DMS153 (cell line): ENCODE measurements at regions not wholly inside any gene's neighbourhood (a gene's known extent, or its start where the extent isn't known, plus 50 kb on each side); places are given as distances from the start of the nearest gene placed in this dataset.
A peak's percentile ranks its signal among the peaks of the same experiment; 100 is the strongest.
"Not testable (repeated sequence)": the region's sequence is repeated elsewhere in the genome, so short reads cannot be mapped to it uniquely, and the experiment has no call there.

Experiments
- DNase-seq: peaks from one replicate; lab custom pipeline; 2025; lab: John Stamatoyannopoulos, UW

DNA sequence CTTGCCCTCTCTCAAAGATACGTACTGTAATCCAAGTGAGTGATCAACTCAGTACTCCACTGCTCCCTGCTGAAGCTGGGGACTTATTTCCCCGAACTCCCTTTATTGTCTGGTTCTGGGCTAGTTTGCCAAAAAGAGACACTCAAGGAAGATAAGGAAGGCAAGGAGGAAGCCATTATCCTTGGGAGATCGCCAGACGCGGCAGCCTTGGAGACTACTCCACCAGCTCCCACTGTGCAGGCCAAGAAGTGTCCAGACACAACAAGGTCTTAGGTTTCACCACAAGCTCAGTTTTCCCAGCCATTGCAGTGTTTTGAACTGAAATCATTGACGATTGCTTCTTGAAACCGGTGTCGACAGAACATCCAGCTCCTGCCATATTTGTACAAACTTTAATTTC, 439.6 kb upstream of the UBE2E3 start:
- DNase-seq = no peak

DNA sequence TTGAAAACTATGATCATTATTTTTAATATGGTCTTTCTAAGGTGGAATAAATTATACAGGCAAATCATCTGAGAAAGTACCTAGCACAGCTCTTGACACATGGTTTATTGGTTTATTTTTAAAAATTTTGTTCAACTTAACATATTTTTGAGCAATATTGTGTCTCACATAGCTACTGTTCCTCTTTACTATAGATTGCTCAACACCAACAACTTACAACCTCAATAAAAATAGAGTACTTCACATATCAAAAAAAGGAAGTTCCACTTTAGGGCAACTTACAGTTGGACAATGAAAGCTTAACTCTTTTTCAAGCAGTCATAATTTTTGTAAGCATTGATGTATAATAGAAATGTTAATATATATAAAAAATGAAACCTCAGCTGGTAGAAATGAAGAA, 440.9 kb upstream of the UBE2E3 start:
- no peak for DNase-seq

DNA sequence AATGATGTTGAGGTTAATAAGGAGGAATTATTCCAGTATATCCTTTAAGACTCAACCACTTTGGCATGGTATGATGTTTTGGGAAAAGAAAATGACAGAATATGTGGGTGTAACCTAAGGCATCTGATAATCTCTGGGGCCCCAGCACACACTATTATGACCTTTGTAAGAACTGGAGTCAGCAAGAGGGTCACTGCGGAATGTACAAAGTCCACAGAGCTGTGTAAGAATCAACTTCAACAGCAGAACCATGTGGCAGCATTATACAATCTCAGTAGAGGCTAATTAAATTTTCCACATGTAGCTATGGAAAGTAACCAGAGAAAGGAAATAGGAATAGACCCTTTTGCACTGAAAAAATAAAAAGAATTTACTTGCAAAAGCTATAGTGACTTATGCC, 445.1 kb upstream of the UBE2E3 start:
- no peak for DNase-seq

DNA sequence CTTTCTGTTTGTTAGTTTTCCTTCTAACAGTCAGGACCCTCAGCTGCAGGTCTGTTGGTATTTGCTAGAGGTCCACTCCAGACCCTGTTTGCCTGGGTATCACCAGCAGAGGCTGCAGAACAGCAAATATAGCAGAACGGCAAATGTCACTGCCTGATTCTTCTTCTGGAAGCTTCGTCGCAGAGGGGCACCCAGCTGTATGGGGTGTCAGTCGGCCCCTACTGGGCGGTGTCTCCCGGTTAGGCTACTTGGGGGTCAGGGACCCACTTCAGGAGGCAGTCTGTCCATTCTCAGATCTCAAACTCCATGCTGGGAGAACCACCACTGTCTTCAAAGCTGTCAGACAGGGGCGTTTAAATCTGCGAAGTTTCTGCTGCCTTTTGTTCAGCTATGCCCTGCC, 448.6 kb upstream of the UBE2E3 start:
- not testable (repeated sequence) for DNase-seq

DNA sequence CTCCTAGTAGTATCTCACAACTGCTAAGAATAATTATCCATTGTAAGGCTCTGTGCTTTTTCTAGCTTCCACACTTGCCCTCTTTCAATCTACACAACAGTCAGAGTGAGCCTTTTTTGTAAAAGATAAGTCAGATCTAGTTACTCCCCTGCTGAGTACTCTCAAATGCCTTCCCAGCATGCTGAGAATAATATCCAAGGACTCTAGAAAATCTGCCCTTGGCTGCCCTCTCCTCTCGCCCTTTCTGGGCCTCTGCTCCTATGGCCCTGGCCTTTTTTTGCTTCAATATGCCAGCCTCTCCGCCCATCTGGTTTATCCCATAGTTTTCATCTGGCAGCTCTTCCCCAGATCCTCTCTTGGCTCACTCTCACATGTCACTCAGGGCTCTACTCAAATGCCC, 455.9 kb upstream of the UBE2E3 start:
- no peak for DNase-seq

DNA sequence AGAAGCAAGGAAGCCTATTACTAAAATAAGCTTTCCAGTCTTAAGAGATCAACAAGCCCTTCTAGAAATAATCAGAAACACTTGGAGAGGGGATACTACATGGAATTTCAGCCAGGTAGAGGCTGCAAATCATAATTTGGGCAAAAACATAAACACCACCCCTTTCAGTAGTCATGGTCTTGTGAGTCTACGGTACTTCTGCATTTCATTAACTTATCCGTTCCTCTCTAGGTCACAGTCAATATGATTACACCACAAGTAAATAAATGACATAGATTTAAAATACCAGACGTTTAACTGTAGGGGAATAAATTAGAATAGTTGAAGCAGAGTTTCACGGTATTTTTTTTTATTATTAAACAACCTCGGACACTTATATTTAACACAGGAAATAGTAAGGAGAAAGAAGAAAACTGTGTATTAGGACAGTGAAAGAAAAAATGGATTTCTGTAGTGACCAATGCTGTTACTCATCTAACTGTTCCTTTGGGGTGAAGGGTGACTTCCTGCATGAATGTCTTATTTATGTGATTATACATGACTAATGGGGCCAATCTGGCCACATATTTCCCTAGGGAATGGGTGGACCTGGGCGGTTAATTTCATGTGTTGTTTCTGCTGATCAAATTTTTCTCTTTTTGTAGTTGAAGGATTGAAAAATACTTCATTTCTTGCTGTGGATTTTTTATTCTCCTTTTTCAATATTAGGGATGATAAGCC, 456.6 kb upstream of the UBE2E3 start:
- no peak for DNase-seq

DNA sequence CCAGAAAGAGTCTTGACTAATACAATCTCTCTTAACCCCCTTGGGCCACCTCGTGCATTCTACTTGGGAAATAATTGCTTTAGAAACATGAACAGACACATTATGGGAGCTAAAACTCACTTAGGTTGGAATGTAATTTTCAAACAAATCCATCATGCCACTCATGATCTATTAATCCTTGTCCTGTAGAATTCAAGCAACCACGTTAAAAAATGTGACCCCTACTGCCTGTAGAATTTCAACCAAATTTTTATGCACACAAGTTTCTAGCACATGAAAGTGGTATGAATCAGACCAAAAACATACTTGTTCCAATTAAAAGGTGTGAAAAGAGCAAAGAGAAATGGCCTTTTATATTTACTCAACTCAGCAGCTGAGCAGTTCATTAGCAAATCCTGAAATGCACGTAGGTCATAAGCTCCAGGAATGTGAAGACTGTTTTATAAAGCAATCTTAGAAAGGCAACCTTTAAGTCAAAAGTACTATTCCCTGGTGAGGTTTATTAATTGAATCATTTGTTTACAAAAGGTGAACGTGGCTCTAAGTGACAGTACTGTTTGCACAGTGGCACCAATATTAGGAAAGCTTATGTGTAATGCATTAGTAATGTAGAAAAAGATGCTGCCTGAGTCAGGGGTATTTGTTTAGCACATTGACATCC, 459.4 kb upstream of the UBE2E3 start:
- DNase-seq = peak; percentile 52

DNA sequence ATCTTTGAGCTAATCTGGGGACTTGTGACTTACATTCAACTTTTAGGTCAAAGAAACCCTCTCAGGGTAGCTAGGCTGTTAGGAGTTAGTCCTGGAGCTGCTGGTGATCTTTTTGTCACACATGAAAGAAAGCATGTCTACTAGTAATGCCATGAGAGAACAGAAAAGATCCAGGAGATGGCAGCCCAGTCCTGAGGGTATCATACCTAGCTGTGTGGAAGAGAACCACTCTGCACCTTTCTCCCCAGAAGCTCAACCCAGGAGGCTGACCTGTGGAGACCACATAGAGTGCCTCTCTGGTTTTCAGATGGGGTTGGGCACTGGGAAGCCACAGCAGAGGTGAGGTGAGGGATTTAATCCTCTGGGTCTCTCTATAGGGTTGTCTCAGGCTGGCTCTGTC, 460.2 kb upstream of the UBE2E3 start:
- peak; percentile 74 for DNase-seq

DNA sequence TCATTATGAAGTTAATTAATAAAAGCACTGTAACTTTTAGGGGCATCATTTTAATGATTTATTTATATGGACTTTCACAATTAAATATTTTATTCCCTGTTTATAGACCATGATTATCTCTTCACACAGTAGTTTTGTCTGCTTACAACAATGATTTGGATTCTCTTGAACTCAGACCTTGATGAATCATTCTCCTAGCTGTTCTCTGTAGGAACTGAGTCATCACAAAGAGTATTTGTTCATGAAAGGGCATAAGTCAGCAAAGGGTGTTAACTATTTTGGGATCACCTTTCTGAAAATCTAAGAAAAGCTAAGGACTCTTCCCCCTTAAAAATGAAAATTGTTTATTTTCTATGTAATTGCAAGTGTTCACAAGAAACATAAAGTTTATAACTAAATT, 461.1 kb upstream of the UBE2E3 start:
- DNase-seq = no peak

DNA sequence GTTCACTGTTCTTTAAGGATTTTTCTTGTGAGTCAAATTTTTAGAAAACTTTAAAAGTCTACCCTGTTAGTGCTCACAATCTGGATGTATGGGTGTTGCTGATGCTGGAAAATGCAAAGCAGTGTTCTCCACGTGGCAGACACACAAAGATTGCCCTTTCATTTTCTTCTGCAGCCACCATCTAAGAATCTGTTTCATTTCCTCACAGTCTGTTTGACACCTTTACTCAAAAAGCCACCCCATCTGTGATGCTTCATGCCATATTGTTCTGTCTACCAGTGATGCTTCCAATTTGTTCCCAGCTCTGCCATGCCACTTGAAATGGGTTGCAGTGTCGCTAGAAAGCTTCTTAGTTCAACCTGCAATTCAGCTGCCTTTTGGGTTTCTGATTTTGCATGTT, 464.2 kb upstream of the UBE2E3 start:
- DNase-seq = no peak

DNA sequence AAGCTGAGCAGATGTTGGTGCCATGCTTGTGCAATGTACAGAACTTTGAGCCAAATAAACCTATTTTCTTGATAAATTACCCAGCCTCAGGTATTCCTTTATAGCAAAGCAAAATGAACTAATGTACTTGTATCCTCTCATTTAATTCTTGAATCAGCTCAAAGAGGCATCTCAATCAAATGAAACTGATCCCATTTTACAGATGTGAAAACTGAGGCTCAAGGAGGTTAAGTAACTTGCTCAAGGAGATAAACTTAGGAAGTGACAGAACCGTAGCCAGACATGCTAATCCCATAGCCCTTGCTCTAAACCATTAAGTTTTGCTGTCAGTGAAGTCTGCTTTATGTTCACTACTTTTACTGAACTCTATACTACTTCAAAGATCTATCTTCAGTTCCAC, 467.0 kb upstream of the UBE2E3 start:
- DNase-seq = no peak

DNA sequence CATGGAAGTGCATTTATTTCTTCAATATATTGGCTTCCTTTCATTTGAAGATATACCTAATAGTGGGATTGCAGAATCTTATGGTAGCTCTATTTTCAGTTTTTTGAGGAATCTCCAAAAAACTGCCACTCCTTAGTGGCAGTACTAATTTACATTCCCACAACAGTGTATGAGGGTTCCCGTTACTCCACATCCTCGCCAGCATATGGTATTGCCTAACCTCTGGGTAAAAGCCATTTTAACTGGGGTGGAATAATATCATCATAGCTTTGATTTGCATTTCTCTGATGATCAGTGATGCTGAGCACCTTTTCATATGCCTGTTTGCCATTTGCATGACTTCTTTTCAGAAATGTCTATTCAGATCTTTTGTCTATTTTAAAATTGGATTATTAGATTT, 471.9 kb upstream of the UBE2E3 start:
- DNase-seq = no peak

DNA sequence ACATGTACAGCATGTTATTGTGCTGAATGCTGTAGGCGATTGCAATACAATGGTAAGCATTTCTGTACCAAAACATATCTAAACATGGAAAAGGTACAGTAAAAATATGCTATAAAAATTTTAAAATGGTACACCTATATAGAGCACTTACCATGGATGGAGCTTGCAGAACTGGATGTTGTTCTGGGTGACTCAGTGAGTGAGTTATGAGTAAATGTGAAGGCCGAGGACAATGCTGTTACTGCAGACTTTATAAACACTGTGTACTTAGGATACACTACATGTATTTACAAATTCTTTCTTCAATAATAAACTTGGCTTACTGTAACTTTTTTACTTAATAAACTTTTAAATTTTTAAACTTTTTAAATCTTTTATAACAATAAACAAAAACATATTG, 473.4 kb upstream of the UBE2E3 start:
- DNase-seq = no peak

DNA sequence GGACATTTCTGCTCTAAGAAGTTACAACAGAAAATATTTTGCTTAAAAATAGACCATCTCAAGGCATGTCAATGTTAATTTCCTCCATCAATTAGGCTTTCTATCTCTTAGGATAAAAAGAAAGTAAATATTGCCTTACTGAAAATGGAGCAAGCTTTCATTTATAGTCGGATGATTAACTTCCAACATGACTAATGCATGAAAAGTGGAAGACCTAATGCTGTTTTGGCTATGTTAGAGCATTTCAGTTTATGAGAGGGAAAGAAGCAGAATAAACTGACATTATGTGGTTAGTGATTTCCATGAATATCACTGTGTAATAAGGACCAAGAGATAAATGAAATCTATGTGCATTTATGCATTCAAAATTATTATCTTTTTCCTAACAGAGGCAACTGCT, 475.2 kb upstream of the UBE2E3 start:
- no peak for DNase-seq

DNA sequence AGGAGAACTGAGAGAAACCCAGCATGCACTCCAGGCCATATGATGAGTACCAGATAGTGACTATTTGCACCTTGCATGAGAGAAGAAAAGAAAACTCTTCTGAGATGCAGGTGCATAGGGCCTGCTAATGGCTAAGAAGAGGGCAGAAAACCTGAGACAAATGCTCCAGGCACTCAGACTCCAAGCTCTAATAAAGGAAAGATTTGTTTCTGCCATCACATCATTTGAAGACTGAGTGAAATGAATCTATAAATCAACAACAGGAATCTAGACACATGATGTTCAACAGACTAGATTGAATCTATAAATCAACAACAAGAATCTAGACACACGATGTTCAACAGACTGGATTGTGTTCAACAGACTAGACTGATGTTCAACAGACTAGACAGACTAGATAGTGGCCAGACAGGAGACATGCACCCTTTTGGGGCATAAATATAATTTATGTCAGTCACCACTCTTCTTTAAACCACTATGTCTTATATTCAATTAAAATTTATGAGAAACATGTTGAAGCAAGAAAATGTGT, 482.7 kb upstream of the UBE2E3 start:
- DNase-seq = no peak

DNA sequence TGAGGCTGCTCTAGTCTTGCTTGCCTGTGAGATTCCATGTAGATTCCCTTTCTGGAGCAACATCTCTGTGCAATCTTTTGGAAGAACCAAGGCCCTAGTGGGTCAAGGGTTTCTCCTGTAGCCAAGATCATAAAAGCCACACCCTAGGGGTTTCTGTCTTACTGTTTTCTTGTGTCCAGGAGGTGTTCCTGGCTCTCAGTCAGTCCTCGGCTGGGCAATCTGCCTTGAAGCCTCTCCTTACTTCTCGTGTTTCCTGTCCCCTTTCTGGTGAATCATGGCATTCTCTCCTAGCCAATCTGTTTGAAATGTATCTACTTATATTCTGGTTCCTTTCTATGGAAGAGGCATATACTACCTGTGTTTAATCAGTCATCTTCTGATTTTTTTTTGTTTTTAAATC, 484.8 kb upstream of the UBE2E3 start:
- no peak for DNase-seq

DNA sequence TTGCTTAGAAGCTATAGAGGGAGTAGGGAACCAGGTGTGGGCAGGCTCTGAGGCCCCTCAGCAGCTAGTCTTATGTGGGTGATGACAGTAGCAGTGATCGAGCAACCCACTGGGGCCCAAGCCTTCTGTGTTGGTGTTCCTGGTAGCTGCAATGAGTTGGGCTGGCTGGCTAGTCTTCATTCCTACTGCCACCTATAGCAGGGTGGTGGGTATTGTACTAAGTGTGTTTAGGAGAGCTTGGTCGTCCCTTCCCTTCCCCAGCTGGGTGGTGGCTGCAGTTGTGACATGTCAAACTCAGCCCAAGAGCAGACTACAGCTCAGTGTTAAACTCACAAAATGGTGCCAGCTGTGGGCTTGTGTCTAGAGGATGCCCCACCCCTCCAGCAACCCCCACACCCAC, 486.1 kb upstream of the UBE2E3 start:
- no peak for DNase-seq

DNA sequence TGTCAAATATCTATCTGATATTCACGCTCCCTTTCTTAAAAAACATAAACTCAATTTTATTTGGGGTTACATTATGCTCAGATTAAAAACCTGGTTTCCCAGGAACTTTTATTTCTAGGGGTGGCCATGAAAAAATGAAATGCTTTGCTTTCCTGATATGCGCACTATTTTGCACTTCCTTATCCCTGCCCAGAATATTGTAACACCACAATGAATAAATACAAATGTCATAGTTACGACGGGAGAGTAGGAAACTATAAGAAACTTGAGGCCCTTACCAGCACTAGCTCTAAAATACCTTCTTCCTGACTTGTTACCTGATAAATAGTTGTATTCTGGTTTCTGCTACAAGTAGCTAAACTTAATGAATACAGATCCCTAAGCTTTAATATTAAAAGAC, 475.6 kb upstream of the CWC22 start:
- no peak for DNase-seq

DNA sequence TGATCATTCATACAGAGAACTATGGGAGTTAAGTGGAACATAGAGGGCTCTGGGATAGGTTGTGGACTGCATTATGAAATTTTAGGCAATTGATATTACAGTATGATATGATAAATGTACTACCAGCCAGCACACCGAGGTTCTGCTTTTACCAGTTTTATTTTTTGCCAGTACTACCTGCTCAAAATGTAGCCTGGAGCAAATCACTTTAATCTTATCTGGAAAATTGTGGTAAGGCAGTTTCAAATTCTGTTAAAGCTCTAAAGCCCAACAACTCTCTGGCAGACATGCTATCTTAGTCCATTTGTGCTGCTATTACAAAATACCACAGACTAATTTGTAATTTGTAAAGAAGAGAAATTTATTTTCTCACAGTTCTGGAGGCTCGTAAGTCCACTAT, 474.9 kb upstream of the CWC22 start:
- DNase-seq = no peak

DNA sequence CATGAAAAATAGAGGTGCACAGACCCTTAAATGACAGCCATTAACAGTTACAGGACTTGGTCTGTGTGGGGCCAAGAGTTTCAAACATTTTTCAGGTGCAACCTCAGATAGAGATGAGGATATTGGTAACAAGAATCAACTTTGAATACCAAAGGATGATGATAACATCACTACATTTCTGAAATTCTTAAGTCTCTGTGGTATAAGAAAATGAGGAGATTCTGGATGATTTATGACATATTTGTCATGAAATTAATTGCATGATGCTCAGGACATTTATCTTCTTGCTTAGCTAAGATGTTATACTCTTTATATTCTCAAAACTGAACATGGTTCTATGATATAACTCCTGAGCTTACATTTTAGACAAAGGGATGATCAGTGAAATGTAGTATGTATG, 471.8 kb upstream of the CWC22 start:
- no peak for DNase-seq

DNA sequence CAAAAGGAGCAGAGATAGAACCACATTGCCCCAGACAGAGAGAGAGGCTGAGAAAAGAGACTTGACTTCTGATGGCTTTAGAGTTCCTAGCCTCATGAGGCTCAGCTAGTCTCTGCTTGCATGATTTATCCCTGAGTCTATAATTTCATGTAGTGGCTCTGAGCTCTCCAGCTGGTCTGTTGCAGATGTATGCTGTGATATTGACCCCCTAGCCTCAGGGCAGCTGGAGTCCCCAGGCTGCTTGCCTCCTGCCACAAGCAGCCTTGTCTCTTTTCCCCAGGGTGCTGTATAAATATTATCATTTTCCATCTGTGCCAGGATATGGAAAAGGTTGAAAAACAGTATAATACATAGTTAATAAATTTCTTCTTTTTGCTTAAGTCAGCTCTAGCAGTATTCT, 467.6 kb upstream of the CWC22 start:
- no peak for DNase-seq

DNA sequence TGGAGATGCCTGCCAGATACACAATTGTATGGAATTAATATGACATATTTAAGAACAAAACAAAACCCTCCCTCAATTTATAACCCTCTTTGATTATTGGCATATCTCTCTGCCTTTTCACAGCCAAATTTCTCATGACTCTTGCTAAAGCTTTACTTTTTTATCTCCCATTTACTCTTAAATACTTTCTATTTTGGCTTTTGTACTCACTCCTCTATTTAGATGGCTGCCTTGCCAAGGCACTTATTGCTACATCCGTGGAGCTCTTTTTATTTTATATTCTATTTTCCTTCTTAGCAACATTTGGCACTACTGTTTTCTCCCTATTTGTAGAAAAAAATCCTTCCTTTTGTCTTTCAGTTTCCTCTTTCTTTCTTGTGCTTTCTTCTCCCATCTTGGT, 466.4 kb upstream of the CWC22 start:
- no peak for DNase-seq

DNA sequence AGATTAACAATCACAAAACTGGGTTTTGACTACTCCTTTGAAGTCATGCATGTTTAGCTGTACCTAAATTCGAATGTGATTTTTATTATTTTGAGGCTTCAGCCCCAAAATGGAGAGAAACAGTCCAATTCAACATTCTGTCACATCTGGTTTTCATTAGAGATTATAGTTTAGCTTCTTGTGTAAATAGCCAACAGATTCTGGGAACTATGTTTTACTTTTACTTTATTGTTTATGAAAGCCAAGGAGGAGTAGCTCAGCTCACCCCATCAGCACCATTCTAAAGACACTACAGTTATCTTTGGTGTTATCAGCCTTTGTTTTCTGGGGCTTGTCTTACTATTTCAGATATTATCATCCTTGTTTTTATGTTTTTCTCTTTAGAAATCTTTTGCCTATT, 465.0 kb upstream of the CWC22 start:
- DNase-seq = no peak

DNA sequence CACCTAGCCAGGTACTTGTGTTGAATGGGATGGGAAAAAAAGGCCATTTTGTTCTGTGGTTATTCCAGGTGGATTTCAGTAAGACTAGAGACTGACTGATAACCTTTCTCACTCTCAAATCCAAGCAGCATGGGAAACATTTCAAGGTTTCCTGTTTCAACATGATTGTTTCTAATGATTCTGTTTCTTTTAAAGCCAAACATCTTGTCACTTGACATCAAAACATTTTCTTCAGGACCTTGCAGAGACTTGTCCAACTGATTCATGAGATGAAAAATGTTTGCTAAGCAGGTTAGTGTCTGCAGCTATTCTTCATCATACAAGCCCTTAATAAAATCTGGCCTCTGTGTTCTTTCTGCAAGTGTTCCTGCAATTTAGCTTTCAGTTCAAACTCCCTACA, 456.5 kb upstream of the CWC22 start:
- no peak for DNase-seq
